HUDEP-2 (cell line): ENCODE measurements at regions not wholly inside any gene's neighbourhood (a gene's known extent, or its start where the extent isn't known, plus 50 kb on each side); places are given as distances from the start of the nearest gene placed in this dataset.

Source experiments
- DNase-seq, 76 experiments: peaks; one replicate each; lab custom pipeline; 2025; ENCODE audit not compliant: unreplicated experiment in 76 of 76; lab: John Stamatoyannopoulos, UW

DNA sequence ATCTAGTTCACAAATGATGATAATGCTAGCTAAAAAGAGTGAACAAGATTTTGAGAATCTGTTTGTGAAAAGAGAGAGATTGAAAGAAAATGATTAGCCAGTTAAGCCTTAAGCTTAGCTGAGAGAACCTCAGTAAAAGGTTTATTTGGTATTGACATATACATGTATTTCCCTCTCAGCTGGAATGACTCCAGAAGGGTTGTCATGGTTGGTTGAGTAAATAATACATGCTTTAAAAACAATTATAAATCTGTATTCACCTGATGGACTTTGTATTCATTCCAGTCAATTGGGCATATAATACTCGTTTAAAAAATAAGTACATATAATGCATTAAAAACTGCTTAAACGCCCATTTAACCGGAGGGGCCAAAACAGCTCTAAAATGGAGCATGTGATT is 181.4 kb downstream of the GRB14 start:
- no peak for DNase-seq

DNA sequence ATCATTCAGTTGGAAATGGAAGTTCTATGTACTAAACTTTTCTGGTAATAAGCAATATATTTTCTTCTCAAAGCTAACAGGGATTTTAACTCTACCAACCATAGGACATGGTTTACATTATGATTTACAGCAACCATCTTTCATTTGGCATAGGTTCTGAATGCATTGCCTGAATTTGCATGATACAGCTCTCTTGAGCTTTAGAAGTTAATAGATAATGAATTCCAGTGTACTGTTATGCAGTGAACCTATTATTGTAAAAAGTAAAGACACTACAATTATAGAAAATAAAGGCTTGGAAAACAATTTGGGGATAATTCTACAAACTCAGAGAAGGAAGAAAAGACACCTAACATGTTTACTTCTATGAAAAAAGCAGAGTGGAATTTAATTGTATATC is 182.0 kb downstream of the GRB14 start:
- no peak for DNase-seq

DNA sequence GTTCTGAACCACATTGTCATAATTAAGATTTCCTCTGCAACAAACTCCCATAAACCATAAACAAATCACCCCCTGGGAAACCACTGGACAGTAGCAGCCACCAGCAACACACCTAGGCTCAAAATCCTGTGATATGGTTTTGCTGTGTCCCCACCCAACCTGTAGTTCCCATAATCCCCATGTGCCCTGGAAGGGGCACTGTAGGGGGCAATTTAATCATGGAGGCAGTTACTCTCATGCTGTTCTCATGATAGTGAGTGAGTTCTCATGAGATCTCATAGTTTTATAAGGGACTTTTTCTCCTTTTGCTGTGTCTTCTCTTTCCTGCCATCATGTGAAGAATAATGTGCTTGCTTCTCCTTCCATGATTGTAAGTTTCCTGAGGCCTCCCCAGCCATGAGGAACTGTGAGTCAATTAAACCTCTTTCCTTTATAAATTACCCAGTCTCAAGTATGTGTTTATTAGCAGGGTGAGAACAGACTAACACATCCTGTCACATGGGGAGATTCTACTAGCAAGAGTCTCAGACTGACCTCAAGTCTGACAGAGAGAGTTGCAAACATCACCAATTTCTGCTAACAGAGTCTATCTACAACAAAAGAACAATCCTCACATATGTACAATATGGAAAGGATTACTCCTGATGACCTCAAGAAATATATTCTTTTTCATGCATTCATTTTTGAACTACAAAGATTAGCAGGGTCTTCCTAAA is 182.6 kb downstream of the GRB14 start:
- DNase-seq = no peak

DNA sequence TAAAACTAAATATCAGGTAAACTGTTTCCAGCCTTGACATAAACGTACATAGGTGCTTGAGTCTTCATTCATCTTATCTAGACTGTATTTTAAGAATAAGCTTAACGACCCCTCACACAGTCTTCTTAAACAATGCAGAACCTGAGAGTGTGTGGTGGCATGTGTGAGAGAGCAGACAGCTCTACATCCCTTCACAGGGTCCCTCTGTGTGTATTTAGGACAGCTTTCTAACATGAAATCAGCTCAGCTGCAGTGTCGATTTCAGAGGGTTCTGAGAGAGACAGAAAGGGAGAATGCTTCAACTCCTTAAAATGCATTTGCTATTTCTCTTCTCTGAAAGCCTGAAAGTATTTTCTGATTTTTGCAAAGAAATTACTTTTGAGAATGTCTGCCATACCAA is 185.2 kb downstream of the GRB14 start:
- DNase-seq = no peak

DNA sequence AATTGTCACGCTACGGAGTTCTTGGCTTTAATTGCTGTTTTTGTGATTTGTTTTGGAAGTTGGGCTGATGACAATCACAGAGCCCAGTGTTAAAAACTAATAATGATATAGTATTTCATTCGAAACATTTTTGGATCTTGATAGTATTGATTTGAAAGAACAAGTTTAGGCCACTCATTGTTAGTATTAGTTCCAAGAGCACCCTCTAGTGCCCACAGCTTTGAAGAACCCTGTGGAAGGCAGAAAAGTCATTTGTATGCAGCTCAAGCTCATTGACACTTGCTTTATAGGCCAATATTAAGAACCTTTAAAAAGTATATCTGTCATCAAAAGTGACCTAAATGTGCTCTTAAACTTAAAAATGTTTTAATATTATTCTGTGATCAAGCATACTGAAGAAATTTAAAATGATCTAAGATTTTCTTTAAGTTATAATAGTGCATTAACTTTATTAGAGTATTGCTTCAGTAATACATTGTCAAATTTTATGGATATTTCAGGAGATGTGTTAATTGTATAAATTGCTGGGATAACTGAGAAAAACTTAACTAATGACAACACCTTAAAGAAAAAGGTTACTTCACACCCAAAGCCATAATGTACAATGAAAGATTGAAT is 191.0 kb downstream of the GRB14 start:
- DNase-seq = peak in 16 of 76 experiments; percentile 1 to 41 (median 10)

DNA sequence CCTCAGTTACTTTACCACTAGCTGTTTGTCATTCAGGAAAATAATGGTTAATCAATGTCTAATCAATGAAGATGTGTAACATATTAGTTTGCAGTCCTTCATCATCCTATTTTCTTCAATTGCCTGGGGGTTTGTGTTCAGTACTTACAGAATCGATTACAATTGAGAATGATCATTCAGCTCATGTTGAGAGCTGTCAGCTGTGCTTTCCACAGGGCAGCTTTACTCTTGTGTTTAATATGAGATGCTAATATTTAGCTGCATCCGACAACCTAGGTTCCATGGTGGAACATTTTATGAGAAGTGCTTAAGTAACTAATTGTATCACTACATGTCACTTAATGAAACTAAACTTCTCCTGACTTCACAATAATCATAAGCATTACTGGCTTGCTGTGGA is 191.9 kb downstream of the GRB14 start:
- no peak for DNase-seq

DNA sequence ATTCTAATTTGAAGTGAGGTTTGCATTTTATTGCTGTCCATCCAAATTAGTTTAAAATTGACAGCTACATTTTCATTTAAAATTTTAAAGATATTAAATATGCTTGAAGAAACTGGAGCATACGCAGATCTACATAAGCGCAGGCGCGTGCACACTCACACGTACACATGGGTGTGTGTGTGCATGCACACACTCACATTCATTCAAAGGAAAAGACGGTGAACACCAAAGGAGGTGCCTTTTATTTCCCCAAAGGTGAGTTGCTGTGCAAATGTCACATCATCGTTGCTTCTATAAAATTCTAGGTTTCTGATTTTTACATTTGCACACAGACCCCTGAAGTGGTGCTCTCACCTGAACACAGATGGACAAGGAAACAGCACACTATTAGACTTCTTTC is 194.2 kb downstream of the GRB14 start:
- no peak for DNase-seq

DNA sequence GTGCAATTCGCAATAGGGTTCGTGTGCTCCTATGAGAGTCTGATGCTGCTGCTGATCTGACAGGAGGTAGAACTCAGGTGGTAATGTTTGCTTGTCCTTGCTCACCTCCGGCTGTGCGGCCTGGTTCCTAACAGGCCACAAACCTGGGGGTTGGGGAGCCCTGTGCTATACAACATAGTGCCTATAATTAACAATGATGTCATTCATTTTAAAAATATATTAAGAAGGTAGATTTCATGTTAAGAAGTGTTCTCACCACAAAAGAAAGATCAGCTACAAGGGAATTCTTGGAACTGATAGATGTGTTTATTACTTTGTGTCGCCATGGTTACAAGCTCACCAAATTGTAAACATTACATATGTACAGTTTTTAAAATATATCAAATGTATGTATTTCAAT is 200.5 kb downstream of the GRB14 start:
- DNase-seq = no peak

DNA sequence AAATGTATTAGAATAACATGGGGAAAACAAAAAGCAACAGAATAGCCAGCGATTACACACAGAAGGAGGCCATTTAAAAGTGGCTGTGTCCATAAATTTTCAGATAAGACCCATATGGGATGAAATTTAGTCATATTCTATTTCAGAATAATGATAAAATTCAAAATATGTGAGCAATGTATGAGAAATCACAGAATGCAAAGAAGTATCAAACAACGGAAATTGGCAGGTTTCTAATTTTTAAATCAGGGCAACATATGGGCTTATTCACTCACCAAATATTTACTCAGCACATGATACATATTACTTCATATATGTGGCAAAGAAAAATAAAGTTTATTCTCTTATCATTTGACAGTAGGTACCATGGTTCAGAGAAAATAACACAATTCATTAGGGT is 208.5 kb downstream of the GRB14 start:
- DNase-seq = no peak

DNA sequence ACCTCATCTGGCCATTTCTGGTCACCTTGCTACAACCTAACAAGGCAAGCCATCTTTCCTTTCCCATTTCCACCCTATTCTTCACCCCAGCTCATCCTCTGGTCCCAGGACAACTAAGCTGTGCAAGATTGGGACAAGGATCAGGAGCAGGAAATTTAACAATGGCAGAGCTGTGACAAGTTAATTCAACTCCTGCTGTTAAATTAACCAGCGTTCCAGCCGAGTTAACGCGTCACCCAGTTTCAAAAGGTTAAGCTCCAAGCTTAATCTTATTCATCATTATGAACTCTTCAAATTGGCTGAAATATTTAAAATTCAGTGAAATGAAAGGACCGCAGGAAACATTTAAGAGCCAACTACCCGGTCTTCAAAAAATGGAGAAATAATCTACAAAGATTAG is 231.9 kb downstream of the GRB14 start:
- no peak for DNase-seq

DNA sequence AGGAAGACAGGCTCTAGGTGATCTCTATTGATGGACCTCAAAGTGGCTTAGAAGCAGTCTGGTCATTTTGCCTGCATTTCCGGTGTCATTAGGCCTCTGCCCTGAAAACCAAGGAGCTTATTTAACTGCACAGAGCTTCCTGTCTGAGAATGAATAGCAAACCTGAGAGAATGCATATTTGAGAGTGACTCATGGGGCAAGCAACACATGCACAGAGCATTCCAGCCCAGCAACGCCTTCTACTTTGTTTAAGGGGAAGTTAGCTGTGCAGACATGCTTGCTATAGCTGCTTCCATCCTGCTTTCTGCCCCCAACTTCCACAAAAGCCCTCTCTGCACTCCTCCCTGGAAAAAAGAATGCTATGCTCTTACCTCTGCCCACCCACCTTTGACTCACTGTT is 232.8 kb downstream of the GRB14 start:
- DNase-seq = no peak

DNA sequence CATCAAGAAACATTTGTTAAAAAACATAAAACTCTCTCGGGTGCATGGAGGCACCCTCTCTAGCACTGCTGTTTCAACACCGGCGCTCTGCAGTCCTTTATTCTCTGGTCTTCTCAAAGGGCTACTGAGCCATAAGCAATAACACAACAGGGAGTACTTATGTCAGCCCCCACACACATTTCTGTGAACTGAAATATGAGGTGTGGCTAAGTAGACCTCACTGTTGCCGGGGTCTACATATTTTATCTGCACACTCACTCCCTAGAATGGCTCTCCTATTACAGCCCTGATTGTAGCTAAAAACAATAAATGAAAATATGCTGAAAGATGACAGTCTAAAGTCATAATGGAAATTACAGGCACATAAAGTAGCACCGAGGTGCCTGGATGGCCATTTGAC is 235.1 kb downstream of the GRB14 start:
- no peak for DNase-seq

DNA sequence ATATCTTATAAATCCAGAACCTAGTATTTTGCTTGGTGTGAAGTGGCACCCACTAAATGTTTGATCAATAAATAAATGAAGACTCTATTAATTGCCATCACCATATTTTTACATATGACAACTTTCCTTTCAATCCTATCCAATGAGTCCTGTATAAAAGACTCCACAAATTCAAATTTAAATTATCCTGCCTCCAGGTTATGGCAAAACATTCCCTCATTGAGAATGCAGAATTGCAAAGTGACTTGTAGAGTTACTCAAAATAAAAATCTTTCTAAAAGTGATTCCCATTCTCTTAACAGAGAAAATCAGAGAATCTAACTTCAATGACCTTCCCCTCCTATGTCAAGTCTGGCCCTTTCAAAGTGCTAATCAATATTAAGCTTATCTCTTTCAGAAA is 236.8 kb downstream of the GRB14 start:
- no peak for DNase-seq

DNA sequence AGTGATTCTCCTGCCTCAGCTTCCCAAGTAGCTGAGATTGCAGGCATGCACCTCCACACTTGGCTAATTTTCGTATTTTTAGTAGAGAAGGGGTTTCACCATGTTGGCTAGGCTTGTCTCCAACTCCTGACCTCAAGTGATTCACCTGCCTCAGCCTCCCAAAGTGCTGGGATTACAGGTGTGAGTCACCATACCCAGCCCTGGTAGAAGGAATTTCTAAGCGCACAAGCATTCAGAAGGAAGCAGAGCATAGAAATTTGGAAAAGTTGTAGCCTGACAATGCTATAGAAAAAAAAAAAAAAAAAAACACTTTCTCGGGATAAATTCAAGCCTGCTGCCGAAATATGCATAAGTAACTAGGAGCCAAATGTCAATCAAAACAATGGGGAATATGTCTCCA is 249.4 kb downstream of the GRB14 start:
- DNase-seq = no peak

DNA sequence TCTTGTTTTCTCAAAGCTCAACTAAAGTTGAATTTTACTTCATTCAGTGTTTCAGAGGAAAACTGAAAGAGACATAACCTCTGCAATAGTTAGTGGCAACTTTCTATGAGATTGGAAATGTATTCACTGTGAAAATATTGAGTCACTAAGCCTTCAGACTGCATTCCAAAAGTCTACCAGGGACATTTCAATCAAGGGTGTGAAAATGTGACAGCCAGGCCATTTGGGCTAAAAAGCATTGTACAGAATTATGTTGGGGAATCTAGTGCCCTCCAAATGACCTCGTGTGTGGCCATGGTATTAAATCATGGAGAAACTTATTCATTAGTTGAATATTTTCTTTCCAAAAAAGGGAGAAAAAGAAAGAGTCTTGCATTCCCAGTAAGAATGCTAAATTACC is 251.9 kb downstream of the GRB14 start:
- DNase-seq = no peak

DNA sequence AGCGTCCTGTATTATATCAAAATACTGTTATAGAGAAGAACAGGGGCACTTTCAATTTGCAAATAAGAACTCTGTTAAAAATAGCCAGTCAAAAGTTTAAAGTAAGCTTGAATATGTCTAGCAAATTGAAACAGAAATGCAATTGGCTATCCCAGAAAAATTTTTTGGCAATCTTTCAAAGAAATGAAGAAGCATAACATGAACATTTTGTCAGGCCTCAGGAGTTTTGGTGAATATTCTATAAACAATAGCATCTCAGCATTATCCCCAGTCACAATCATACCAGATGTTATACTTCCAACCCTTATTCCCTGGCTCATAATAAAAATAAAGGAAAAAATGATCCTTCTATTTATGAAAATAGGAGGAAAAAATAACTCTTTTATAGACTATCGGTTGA is 252.4 kb downstream of the GRB14 start:
- DNase-seq = no peak

DNA sequence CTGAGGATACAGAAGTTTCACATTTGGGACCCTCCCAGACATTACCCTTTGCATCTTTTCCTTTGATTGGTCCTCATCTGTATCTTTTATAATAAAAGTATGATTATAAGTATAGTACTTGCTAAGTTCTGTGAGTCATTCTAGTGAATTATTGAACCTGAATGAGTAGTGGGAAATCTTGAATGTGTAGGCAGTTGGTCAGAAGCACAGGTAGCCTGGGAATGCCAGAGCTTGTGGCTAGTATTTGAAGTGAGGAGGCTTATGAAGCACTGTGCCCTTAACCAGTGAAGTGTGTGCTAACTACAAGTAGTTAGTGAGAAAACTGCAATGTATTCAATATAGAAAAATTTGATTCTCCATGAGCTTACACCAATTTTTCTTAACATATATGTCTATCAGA is 257.6 kb downstream of the GRB14 start:
- DNase-seq = no peak

DNA sequence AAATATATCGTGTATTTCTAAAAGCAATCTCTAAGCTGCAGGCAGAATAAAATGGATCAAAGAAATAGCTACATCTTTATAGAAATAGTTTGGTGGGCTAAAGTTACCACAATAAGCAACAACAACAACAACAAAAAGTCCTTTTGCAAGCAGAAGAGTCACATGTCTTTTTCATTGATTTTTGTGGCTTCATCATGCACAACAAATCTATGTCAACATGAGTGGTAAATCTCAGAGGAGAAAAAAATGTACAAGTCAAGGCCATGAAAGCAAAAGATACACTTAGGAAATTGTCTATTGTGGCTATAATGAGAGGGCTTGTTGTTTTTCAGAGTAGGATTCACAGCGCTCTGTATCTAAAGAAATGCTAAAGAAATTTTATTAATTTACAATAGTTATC is 269.7 kb downstream of the GRB14 start:
- DNase-seq = no peak

DNA sequence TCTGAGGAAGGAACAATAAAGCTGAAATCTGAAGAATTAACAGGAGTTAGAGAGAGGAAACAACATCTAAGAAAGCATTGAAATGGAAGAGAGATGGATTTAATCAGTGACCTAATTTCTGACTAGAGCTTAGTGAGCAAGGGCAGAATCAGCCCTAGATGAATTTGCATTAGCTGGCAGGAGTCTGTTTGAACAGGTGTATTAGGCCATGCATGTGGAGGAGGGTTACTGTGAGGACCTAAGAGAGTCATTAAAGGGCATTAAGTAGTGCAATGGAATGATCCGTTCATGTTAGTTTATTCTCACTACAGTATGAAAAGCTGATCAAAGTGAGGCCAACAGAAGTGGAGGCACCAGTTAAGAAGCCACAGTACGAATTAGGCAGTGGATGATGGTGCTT is 285.3 kb downstream of the GRB14 start:
- DNase-seq = no peak

DNA sequence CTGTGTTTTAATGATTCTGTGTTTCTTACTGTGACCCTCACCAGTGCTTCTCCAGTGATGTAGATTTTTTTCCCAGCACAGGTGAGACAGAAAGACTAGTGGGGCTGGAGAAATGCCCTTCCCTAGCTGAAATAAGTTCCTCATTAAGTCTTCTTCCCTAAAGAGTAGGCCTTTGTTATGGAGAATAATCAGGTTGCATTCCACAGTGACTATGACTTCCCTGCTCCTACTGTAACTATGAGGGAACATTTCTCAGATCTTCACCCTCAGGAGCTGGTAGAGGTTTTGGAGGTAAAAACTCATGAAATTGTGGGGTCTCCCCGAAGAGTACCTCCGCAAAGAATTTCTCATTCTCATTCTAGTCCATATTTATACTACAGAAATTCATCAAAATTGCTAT is 286.2 kb downstream of the GRB14 start:
- DNase-seq = no peak

DNA sequence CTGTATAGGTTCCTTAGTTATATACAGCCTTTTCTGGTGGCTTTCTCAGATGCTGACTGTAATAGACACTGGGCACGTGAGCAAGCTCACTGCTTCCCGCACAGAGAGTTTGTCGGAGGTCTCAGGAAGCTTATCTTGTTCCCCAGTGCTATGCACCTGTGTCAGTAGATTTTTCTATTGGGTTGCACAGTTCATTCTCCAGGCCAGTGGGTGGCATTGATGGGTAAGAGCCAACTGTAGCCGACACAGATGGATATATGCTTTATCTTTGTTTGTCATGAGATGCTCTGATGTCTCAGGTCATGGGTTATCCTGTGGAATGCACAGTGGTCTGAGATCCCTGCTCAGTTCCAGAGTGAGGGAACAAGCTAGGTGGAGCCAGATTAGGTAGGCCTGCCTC is 293.0 kb downstream of the GRB14 start:
- no peak for DNase-seq

DNA sequence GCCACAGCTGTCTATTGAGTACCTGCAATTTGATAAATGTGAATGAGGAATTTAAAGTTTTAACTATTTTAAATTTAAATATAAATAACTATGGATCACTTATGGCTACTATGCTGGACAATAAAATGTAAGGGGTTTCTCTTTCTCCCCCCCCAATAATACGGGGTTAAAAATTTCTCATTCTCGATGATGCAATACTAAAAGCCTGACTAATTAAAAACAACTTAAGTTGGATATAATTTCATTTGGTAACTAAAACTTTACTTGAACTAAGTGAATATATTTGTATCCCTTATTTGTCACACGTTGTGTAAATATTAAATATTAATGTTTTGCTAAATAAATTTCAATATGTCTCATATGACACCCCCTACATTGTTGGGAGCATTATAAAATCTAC is 297.3 kb downstream of the GRB14 start:
- DNase-seq = no peak

DNA sequence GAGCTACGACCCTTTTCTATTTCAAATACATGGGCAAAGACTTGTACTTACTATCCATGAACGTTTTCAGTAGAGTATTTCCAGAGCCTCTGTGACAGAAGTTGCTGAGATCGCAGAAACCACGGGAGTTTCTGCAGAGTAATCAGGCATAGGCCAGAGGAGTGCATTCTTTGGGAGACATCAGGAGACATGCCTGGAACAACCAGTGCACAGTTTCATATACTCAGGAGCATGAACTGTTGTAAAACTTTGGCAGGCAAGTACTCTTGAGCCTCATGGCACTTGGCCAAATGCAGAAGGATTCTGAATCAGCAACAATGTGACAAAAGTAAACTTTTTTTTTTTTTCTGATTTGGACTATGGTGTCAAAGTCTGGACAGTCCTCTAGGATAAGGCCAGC is 307.1 kb downstream of the GRB14 start:
- DNase-seq = peak in 4 of 76 experiments; percentile 3 to 19 (median 4)
